HepG2 (cell line): ENCODE measurements at regions not wholly inside any gene's neighbourhood (a gene's known extent, or its start where the extent isn't known, plus 50 kb on each side); places are given as distances from the start of the nearest gene placed in this dataset.

Experiments
- ATAC-seq: fragments of 200-7000 bp; cut with Tn5 transposase; 3 replicates; pipeline ENCODE4 v1.9.1; 2020; ENCODE audit warnings: mild to moderate bottlenecking, moderate library complexity
- BruUV-seq: library from RNA; stranded (reverse); fragments of 400-500 nt; replicated peaks from 2 replicates; lab custom pipeline; 2021; lab: Mats Ljungman, UMichigan
- CTCF ChIA-PET: fragments of 300-600 bp; formaldehyde crosslinking; extraction: SDS; loops from one replicate; lab custom pipeline; 2021; ENCODE audit warnings: low total read pairs, inconsistent platforms, low intra/inter-chr PET ratio; lab: Yijun Ruan, JAX
- POLR2A ChIA-PET: fragments of 350-600 bp; sonication (Branson Sonifier 250); formaldehyde crosslinking; loops from one replicate; lab custom pipeline; 2020; ENCODE audit warnings: antibody characterized with exemption, inconsistent platforms; lab: Yijun Ruan, JAX
- DNase-seq: peaks from one replicate; pipeline ENCODE4 v3.0.0-alpha.2; 2015; ENCODE audit warnings: low spot score
- FAIRE-seq: peaks from 3 replicates; lab custom pipeline; 2011; peaks lifted over from hg19 to GRCh38; lab: Jason Lieb, UNC
- H2AFZ ChIP-seq: one replicate; pipeline ENCODE4 v1.6.1; 2011; ENCODE audit warnings: low read length, inconsistent platforms
- H3K27ac ChIP-seq: fragments of 300-600 bp; 3 replicates; pipeline ENCODE4 v1.8.0; 2011; ENCODE audit warnings: mixed run types, mild to moderate bottlenecking, mixed read lengths, low read length, inconsistent platforms; ENCODE audit not compliant: insufficient read depth; ENCODE audit errors: extremely low read length
- H3K27me3 ChIP-seq, 2 experiments: fragments of 200-600 bp in 1 of 2; 2 replicates in 1 of 2; 3 replicates in 1 of 2; pipeline versions ENCODE4 v1.6.0 to v1.8.0; 2011; ENCODE audit warnings: low read length in 2 of 2, mild to moderate bottlenecking in 2 of 2, moderate library complexity in 2 of 2, inconsistent platforms in 1 of 2; ENCODE audit not compliant: insufficient read depth in 2 of 2, control insufficient read depth in 1 of 2
- H3K36me3 ChIP-seq, 2 experiments: fragments of 200-600 bp in 1 of 2; replicated peaks in 1 of 2; 2 replicates in 1 of 2; 3 replicates in 1 of 2; pipeline versions ENCODE4 v1.5.1 to v1.8.0; 2011; ENCODE audit warnings: low read length in 2 of 2, inconsistent platforms in 1 of 2; ENCODE audit not compliant: insufficient read depth in 2 of 2, control insufficient read depth in 1 of 2
- H3K4me1 ChIP-seq: 2 replicates; pipeline ENCODE4 v1.5.1; 2012; ENCODE audit warnings: low read length, inconsistent platforms; ENCODE audit not compliant: insufficient read depth
- H3K4me2 ChIP-seq: 2 replicates; pipeline ENCODE4 v1.6.0; 2011; ENCODE audit warnings: low read depth, low read length, inconsistent platforms
- H3K4me3 ChIP-seq, 3 experiments: fragments of 200-600 bp in 1 of 3; sonication (generic), shearing (Covaris generic) in 1 of 3; replicated peaks in 1 of 3; 2 replicates each; pipeline ENCODE4 v1.5.1; 2011 to 2016; ENCODE audit warnings: low read length in 3 of 3, inconsistent platforms in 2 of 3, low read depth in 2 of 3, mild to moderate bottlenecking in 2 of 3, control low read depth in 1 of 3, mixed read lengths in 1 of 3; ENCODE audit not compliant: insufficient read depth in 1 of 3
- H3K79me2 ChIP-seq: one replicate; pipeline ENCODE4 v1.6.1; 2011; ENCODE audit warnings: low read length, inconsistent platforms; ENCODE audit not compliant: insufficient read depth
- H3K9ac ChIP-seq: 2 replicates; pipeline ENCODE4 v1.6.0; 2011; ENCODE audit warnings: mild to moderate bottlenecking, low read depth, low read length, inconsistent platforms; ENCODE audit not compliant: insufficient read depth
- H3K9me3 ChIP-seq: 2 replicates; pipeline ENCODE4 v1.5.1; 2012; ENCODE audit warnings: mild to moderate bottlenecking, low read length
- H4K20me1 ChIP-seq: 2 replicates; pipeline ENCODE4 v1.6.0; 2011; ENCODE audit warnings: inconsistent platforms, mild to moderate bottlenecking, low read length, moderate library complexity; ENCODE audit not compliant: insufficient read depth
- ADNP ChIP-seq: sonication (generic); formaldehyde crosslinking; IDR thresholded peaks from 2 replicates; pipeline ENCODE4 v1.4.0; 2020; ENCODE audit warnings: missing genetic modification reagents
- AGO1 ChIP-seq: fragments of 200-400 bp; formaldehyde crosslinking; IDR thresholded peaks from 2 replicates; pipeline ENCODE4 v1.6.1; 2017; ENCODE audit warnings: mild to moderate bottlenecking, low read depth, low read length, moderate library complexity; ENCODE audit not compliant: poor library complexity, severe bottlenecking
- GLI4 ChIP-seq: sonication (generic); formaldehyde crosslinking; IDR thresholded peaks from 2 replicates; pipeline ENCODE4 v1.5.1; 2020; ENCODE audit warnings: missing genetic modification reagents, mild to moderate bottlenecking, moderate library complexity, borderline replicate concordance
- HNRNPH1 ChIP-seq: fragments of 200-400 bp; formaldehyde crosslinking; optimal IDR thresholded peaks from 2 replicates; pipeline ENCODE3; 2017; ENCODE audit warnings: mild to moderate bottlenecking, low read depth, low read length
- KDM6A ChIP-seq: IDR thresholded peaks from 2 replicates; pipeline ENCODE4 v1.6.1; 2016; ENCODE audit warnings: low read depth
- MXD4 ChIP-seq: IDR thresholded peaks from 2 replicates; pipeline ENCODE4 v1.6.1; 2016; ENCODE audit warnings: mild to moderate bottlenecking, missing biosample characterization, missing genetic modification reagents
- PCBP1 ChIP-seq: fragments of 200-400 bp; formaldehyde crosslinking; IDR thresholded peaks from 2 replicates; pipeline ENCODE4 v1.6.1; 2017; ENCODE audit warnings: mild to moderate bottlenecking, low read depth, low read length, borderline replicate concordance
- ZFP36L2 ChIP-seq: sonication (generic); formaldehyde crosslinking; IDR thresholded peaks from 2 replicates; pipeline ENCODE4 v1.4.0; 2020; ENCODE audit warnings: missing genetic modification reagents
- ZNF124 ChIP-seq: sonication (generic); formaldehyde crosslinking; IDR thresholded peaks from 2 replicates; pipeline ENCODE4 v1.4.0; 2020; ENCODE audit warnings: missing genetic modification reagents
- ZNF335 ChIP-seq: sonication (generic); formaldehyde crosslinking; IDR thresholded peaks from 2 replicates; pipeline ENCODE4 v1.4.0; 2020; ENCODE audit warnings: missing genetic modification reagents
- ZNF343 ChIP-seq: sonication (generic); formaldehyde crosslinking; IDR thresholded peaks from 2 replicates; pipeline ENCODE4 v1.4.0; 2020; ENCODE audit warnings: mild to moderate bottlenecking, missing genetic modification reagents
- ZNF614 ChIP-seq: IDR thresholded peaks from 2 replicates; pipeline ENCODE4 v1.6.1; 2018; ENCODE audit warnings: missing biosample characterization, missing genetic modification reagents, inconsistent platforms, borderline replicate concordance
- ZNF782 ChIP-seq: sonication (generic); formaldehyde crosslinking; IDR thresholded peaks from 2 replicates; pipeline ENCODE4 v1.4.0; 2020; ENCODE audit warnings: missing genetic modification reagents, mild to moderate bottlenecking, borderline replicate concordance
- ZNF891 ChIP-seq: sonication (generic); formaldehyde crosslinking; IDR thresholded peaks from 2 replicates; pipeline ENCODE4 v1.5.0; 2020; ENCODE audit warnings: mild to moderate bottlenecking, missing genetic modification reagents
- WGBS: methylation state at CpG from one replicate; pipeline ENCODE4 v1.1.6; 2017; ENCODE audit warnings: low lambda C conversion rate; 5-methylcytosine and 5-hydroxymethylcytosine counted together
- in situ Hi-C: cut with HindIII; loops from 2 replicates; pipeline ENCODE4 v1.10.0; 2017; ENCODE audit warnings: low pct_unique_long_range_greater_than_20kb; ENCODE audit not compliant: extremely low pct_ligation_motif_present
- intact Hi-C: fragments of 100-400 bp; cut with micrococcal nuclease; formaldehyde crosslinking; loops from one replicate; pipeline ENCODE4 v1.10.0; 2022; ENCODE audit not compliant: unreplicated experiment
- TF ChIP-seq, protein P1 (sequence below): IDR thresholded peaks from 2 replicates; pipeline ENCODE4 v1.6.1; 2016; ENCODE audit warnings: mild to moderate bottlenecking
- TF ChIP-seq, protein P2 (sequence below): sonication (generic); formaldehyde crosslinking; IDR thresholded peaks from 2 replicates; pipeline ENCODE4 v1.4.0; 2020; ENCODE audit warnings: missing genetic modification reagents
- TF ChIP-seq, protein P3 (sequence below): sonication (generic); formaldehyde crosslinking; IDR thresholded peaks from 2 replicates; pipeline ENCODE4 v1.4.0; 2020; ENCODE audit warnings: missing genetic modification reagents
- TF ChIP-seq, protein P4 (sequence below): sonication (generic); formaldehyde crosslinking; IDR thresholded peaks from 2 replicates; pipeline ENCODE4 v1.5.0; 2020; ENCODE audit warnings: mild to moderate bottlenecking, missing genetic modification reagents
- TF ChIP-seq, protein P5 (sequence below): sonication (generic); formaldehyde crosslinking; IDR thresholded peaks from 2 replicates; pipeline ENCODE4 v1.5.1; 2020; ENCODE audit warnings: missing genetic modification reagents, mild to moderate bottlenecking, borderline replicate concordance

DNA sequence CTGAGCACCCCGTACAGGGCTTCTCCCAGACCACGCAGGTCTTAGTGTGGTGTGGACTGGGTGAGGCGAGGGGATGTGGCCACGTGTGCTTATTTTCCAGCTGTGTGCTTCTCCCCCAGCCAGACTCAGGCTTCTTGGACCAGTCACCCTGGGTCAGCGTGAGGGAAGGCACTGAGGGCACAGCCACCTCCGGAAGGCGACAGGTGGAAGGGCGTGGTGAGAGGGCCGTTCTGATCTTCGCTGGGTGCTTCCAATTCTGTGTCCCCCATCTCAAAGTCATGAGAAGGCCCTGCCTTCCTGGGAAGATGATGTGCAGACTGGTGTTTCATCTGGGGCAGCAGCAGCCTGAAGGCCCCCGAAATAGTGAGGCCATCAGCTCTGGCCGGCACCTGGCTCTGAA, 169.7 kb upstream of the MYCN start:
- Histone ChIP-seq H3K9ac (no peak overlapping the region), H3K9me3 (no peaks in the 10 kb centered on the region), H4K20me1 (peaks cover 19% of the 10 kb centered on the region; the same call in 1 of the 2 replicates), H3K4me3 (no peak overlapping the region), H3K79me2 (no peaks in the 10 kb centered on the region), H3K27ac (no peak overlapping the region), H3K4me1 (peaks cover 28% of the 10 kb centered on the region), H2AFZ (no peak overlapping the region), H3K36me3 (no peaks in the 10 kb centered on the region)
- ATAC-seq, result no peak
- BruUV-seq, result no TSS peak
- intact Hi-C loops, result no loop called here
- DNase-seq, result no peak
- CTCF ChIA-PET, result no interaction called here
- POLR2A ChIA-PET, result no interaction called here
- TF ChIP-seq, protein P1, sequence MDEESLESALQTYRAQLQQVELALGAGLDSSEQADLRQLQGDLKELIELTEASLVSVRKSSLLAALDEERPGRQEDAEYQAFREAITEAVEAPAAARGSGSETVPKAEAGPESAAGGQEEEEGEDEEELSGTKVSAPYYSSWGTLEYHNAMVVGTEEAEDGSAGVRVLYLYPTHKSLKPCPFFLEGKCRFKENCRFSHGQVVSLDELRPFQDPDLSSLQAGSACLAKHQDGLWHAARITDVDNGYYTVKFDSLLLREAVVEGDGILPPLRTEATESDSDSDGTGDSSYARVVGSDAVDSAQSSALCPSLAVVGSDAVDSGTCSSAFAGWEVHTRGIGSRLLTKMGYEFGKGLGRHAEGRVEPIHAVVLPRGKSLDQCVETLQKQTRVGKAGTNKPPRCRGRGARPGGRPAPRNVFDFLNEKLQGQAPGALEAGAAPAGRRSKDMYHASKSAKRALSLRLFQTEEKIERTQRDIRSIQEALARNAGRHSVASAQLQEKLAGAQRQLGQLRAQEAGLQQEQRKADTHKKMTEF, result no peak
- TF ChIP-seq ZNF335 (CRISPR knock-in tag) (no peak), ZNF614 (CRISPR knock-in tag) (no peak), GLI4 (no peak), MXD4 (CRISPR knock-in tag) (no peak), HNRNPH1 (no peak), PCBP1 (no peak), ADNP (no peak), ZNF891 (CRISPR knock-in tag) (no peak), ZNF343 (CRISPR knock-in tag) (no peak), KDM6A (no peak), ZNF124 (CRISPR knock-in tag) (no peak), ZNF782 (CRISPR knock-in tag) (no peak), ZFP36L2 (no peak), AGO1 (no peak)
- TF ChIP-seq, protein P2, sequence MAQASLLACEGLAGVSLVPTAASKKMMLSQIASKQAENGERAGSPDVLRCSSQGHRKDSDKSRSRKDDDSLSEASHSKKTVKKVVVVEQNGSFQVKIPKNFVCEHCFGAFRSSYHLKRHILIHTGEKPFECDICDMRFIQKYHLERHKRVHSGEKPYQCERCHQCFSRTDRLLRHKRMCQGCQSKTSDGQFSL, result no peak
- TF ChIP-seq, protein P3, sequence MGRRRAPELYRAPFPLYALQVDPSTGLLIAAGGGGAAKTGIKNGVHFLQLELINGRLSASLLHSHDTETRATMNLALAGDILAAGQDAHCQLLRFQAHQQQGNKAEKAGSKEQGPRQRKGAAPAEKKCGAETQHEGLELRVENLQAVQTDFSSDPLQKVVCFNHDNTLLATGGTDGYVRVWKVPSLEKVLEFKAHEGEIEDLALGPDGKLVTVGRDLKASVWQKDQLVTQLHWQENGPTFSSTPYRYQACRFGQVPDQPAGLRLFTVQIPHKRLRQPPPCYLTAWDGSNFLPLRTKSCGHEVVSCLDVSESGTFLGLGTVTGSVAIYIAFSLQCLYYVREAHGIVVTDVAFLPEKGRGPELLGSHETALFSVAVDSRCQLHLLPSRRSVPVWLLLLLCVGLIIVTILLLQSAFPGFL (CRISPR knock-in tag), result no peak
- TF ChIP-seq, protein P4, sequence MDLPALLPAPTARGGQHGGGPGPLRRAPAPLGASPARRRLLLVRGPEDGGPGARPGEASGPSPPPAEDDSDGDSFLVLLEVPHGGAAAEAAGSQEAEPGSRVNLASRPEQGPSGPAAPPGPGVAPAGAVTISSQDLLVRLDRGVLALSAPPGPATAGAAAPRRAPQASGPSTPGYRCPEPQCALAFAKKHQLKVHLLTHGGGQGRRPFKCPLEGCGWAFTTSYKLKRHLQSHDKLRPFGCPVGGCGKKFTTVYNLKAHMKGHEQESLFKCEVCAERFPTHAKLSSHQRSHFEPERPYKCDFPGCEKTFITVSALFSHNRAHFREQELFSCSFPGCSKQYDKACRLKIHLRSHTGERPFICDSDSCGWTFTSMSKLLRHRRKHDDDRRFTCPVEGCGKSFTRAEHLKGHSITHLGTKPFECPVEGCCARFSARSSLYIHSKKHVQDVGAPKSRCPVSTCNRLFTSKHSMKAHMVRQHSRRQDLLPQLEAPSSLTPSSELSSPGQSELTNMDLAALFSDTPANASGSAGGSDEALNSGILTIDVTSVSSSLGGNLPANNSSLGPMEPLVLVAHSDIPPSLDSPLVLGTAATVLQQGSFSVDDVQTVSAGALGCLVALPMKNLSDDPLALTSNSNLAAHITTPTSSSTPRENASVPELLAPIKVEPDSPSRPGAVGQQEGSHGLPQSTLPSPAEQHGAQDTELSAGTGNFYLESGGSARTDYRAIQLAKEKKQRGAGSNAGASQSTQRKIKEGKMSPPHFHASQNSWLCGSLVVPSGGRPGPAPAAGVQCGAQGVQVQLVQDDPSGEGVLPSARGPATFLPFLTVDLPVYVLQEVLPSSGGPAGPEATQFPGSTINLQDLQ (CRISPR knock-in tag), result no peak
- TF ChIP-seq, protein P5, sequence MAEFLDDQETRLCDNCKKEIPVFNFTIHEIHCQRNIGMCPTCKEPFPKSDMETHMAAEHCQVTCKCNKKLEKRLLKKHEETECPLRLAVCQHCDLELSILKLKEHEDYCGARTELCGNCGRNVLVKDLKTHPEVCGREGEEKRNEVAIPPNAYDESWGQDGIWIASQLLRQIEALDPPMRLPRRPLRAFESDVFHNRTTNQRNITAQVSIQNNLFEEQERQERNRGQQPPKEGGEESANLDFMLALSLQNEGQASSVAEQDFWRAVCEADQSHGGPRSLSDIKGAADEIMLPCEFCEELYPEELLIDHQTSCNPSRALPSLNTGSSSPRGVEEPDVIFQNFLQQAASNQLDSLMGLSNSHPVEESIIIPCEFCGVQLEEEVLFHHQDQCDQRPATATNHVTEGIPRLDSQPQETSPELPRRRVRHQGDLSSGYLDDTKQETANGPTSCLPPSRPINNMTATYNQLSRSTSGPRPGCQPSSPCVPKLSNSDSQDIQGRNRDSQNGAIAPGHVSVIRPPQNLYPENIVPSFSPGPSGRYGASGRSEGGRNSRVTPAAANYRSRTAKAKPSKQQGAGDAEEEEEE (CRISPR knock-in tag), result no peak
- TF ChIP-seq, all 625 proteins: peak for 0
- in situ Hi-C loops, result no loop called here
- FAIRE-seq, result no peak
- WGBS, result 70% methylated on average over 8 of the region's 12 CpGs
- Histone ChIP-seq H3K4me2 (no peak overlapping the region), H3K27me3 (peaks cover 10 to 74% of the 10 kb centered on the region in 2 experiments)
